CD4-positive, alpha-beta T cell (primary cell): ENCODE measurements at regions not wholly inside any gene's neighbourhood (a gene's known extent, or its start where the extent isn't known, plus 50 kb on each side); places are given as distances from the start of the nearest gene placed in this dataset.

Experiments used
- ATAC-seq: fragments of 200-7000 bp; cut with Tn5 transposase; one replicate; pipeline ENCODE4 v1.10.0; 2022; ENCODE audit warnings: mild to moderate bottlenecking; ENCODE audit not compliant: poor library complexity
- CTCF ChIA-PET: fragments of 350-600 bp; sonication (Branson Sonifier 250); formaldehyde crosslinking; loops from one replicate; lab custom pipeline; 2021; ENCODE audit warnings: antibody characterized with exemption, inconsistent platforms; lab: Charles Lee
- POLR2A ChIA-PET: fragments of 350-600 bp; sonication (Branson Sonifier 250); formaldehyde crosslinking; loops from one replicate; lab custom pipeline; 2021; ENCODE audit warnings: antibody characterized with exemption, inconsistent platforms; lab: Charles Lee
- DNase-seq, 14 experiments: peaks; one replicate each; pipeline ENCODE4 v3.0.0-alpha.2; 2013 to 2020; ENCODE audit warnings: mixed read lengths in 2 of 14
- H3K27ac ChIP-seq, 2 donors: one replicate each; pipeline versions ENCODE4 v1.5.1 to v1.7.0; 2013; ENCODE audit warnings: low read length in 2 of 2, low read depth in 1 of 2, mild to moderate bottlenecking in 1 of 2
- H3K27me3 ChIP-seq, 2 experiments: 1 replicate in 1 of 2; 2 replicates in 1 of 2; pipeline versions ENCODE4 v1.6.1 to v1.7.0; 2013; ENCODE audit warnings: low read length in 2 of 2, control low read depth in 1 of 2, mild to moderate bottlenecking in 1 of 2, moderate library complexity in 1 of 2; ENCODE audit not compliant: insufficient read depth in 2 of 2, control insufficient read depth in 1 of 2
- H3K36me3 ChIP-seq: one replicate; pipeline ENCODE4 v1.6.1; 2013; ENCODE audit warnings: low read length, control low read depth; ENCODE audit not compliant: insufficient read depth
- H3K4me1 ChIP-seq: one replicate; pipeline ENCODE4 v1.6.1; 2013; ENCODE audit warnings: low read length, control low read depth; ENCODE audit not compliant: insufficient read depth
- H3K4me3 ChIP-seq: one replicate; pipeline ENCODE4 v1.5.1; 2013; ENCODE audit warnings: mild to moderate bottlenecking, low read length, moderate library complexity
- H3K9me3 ChIP-seq, 2 experiments: 1 replicate in 1 of 2; 2 replicates in 1 of 2; pipeline versions ENCODE4 v1.6.1 to v1.7.0; 2013; ENCODE audit warnings: low read length in 2 of 2, mild to moderate bottlenecking in 2 of 2, control low read depth in 1 of 2, moderate library complexity in 1 of 2; ENCODE audit not compliant: control insufficient read depth in 1 of 2, insufficient read depth in 1 of 2
- H3K27ac Mint-ChIP-seq: one replicate; pipeline ENCODE4 v1.8.0; 2020; ENCODE audit warnings: mixed read lengths
- H3K27me3 Mint-ChIP-seq: one replicate; pipeline ENCODE4 v1.8.0; 2021; ENCODE audit warnings: mixed read lengths
- H3K36me3 Mint-ChIP-seq: one replicate; pipeline ENCODE4 v1.8.0; 2021; ENCODE audit warnings: low read depth, mixed read lengths
- H3K4me1 Mint-ChIP-seq: one replicate; pipeline ENCODE4 v1.8.0; 2021; ENCODE audit warnings: low read depth, mixed read lengths
- H3K4me3 Mint-ChIP-seq: one replicate; pipeline ENCODE4 v1.8.0; 2020; ENCODE audit warnings: mild to moderate bottlenecking, mixed read lengths
- H3K9me3 Mint-ChIP-seq: one replicate; pipeline ENCODE4 v1.8.0; 2020; ENCODE audit warnings: mixed read lengths
- CTCF ChIP-seq: fragments of 200-600 bp; IDR thresholded peaks from one replicate; pipeline ENCODE4 v1.8.0; 2022; ENCODE audit warnings: antibody characterized with exemption, mild to moderate bottlenecking
- intact Hi-C, 2 experiments: fragments of 100-400 bp; cut with DNase I in 1 of 2; cut with micrococcal nuclease in 1 of 2; formaldehyde crosslinking; loops; one replicate each; pipeline versions ENCODE4 v1.15.1 to v1.9.0; 2023 to 2025; cut with DNase I, micrococcal nuclease

GRCh38 chr5:106959387-106959786 is 711.4 kb downstream of the EFNA5 start:
- Mint-ChIP-seq H3K27ac (no peak overlapping the region), H3K4me1 (no peaks in the 10 kb centered on the region), H3K27me3 (no peaks in the 10 kb centered on the region), H3K36me3 (no peaks in the 10 kb centered on the region), H3K9me3 (peaks cover 3% of the 10 kb centered on the region), H3K4me3 (no peak overlapping the region)
- intact Hi-C loops, result no loop called here
- Histone ChIP-seq H3K4me1 (no peaks in the 10 kb centered on the region), H3K36me3 (no peaks in the 10 kb centered on the region), H3K27me3 (no peaks in the 10 kb centered on the region), H3K9me3 (no peaks in the 10 kb centered on the region), H3K27ac (no peak overlapping the region), H3K4me3 (no peak overlapping the region)
- DNase-seq (no peak), ATAC-seq (no peak)
- CTCF ChIA-PET, result no interaction called here
- POLR2A ChIA-PET, result no interaction called here
- TF ChIP-seq CTCF, result no peak

DNA sequence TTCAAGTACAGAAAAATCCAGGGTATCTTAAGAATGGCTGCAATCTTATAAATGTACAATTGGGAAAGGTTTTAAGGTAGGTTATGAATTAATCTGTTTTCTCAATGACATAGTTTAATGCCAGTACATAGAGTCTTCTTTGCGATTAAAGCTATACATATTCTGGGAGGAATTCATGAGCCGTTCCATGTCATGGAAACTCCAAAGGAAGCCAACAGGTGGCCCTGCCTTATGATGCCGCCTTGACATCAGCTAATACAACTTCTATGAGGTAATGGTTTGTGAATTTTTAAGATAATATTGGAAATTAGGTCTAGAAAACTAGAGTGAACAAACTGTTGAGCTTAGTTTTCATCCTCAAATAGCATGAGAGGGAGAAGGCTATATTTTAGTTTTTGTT is 713.4 kb downstream of the EFNA5 start:
- Histone ChIP-seq H3K27ac (no peak overlapping the region), H3K4me1 (no peaks in the 10 kb centered on the region), H3K4me3 (no peak overlapping the region), H3K36me3 (no peaks in the 10 kb centered on the region), H3K27me3 (no peaks in the 10 kb centered on the region), H3K9me3 (no peaks in the 10 kb centered on the region)
- ATAC-seq, result no peak
- TF ChIP-seq CTCF, result no peak
- no peaks in the 10 kb centered on the region for H3K4me1 Mint-ChIP-seq
- no peaks in the 10 kb centered on the region for H3K36me3 Mint-ChIP-seq
- intact Hi-C loops, result no loop called here
- no peak overlapping the region for H3K27ac Mint-ChIP-seq
- no peak for DNase-seq
- H3K4me3 Mint-ChIP-seq, result no peak overlapping the region
- POLR2A ChIA-PET, result no interaction called here
- CTCF ChIA-PET, result no interaction called here
- peaks cover 4% of the 10 kb centered on the region for H3K9me3 Mint-ChIP-seq
- H3K27me3 Mint-ChIP-seq, result no peaks in the 10 kb centered on the region

GRCh38 chr5:106956886-106957285 is 713.9 kb downstream of the EFNA5 start:
- no peak for ATAC-seq
- no peaks in the 10 kb centered on the region for H3K4me1 ChIP-seq
- H3K9me3 ChIP-seq, result no peaks in the 10 kb centered on the region
- ChIA-PET POLR2A (no interaction called here), CTCF (no interaction called here)
- TF ChIP-seq CTCF, result no peak
- no peak overlapping the region for H3K4me3 ChIP-seq
- no peaks in the 10 kb centered on the region for H3K27me3 ChIP-seq
- H3K27ac Mint-ChIP-seq, result no peak overlapping the region
- no peaks in the 10 kb centered on the region for H3K36me3 ChIP-seq
- H3K4me3 Mint-ChIP-seq, result no peak overlapping the region
- DNase-seq, result no peak
- no peaks in the 10 kb centered on the region for H3K27me3 Mint-ChIP-seq
- intact Hi-C loops, result no loop called here
- no peak overlapping the region for H3K27ac ChIP-seq
- H3K4me1 Mint-ChIP-seq, result no peaks in the 10 kb centered on the region
- H3K36me3 Mint-ChIP-seq, result no peaks in the 10 kb centered on the region
- peaks cover 2% of the 10 kb centered on the region for H3K9me3 Mint-ChIP-seq
